PC-9 (cell line): ENCODE measurements at regions not wholly inside any gene's neighbourhood (a gene's known extent, or its start where the extent isn't known, plus 50 kb on each side); places are given as distances from the start of the nearest gene placed in this dataset.

Experiments used
- BruUV-seq: library from RNA; stranded (reverse); fragments of 400-500 nt; replicated peaks from 2 replicates; lab custom pipeline; 2021; lab: Mats Ljungman, UMichigan
- CTCF ChIA-PET: fragments of 300-600 bp; sonication (Branson Sonifier 250); formaldehyde crosslinking; loops from one replicate; lab custom pipeline; 2022; ENCODE audit warnings: antibody characterized with exemption; lab: Charles Lee
- POLR2A ChIA-PET: fragments of 300-600 bp; sonication (Branson Sonifier 250); formaldehyde crosslinking; loops from one replicate; lab custom pipeline; 2022; ENCODE audit warnings: antibody characterized with exemption; ENCODE audit not compliant: unreplicated experiment; lab: Charles Lee
- DNase-seq, 2 experiments: peaks; one replicate each; pipeline versions ENCODE4 v3.0.0 to v3.0.0-alpha.2; 2015 to 2022; ENCODE audit warnings: mixed read lengths in 1 of 2
- H2AFZ ChIP-seq: fragments of 200-600 bp; sonication (generic); 2 replicates; pipeline ENCODE4 v1.8.1; 2017; ENCODE audit warnings: antibody characterized with exemption
- H3F3A ChIP-seq: fragments of 200-600 bp; sonication (generic); 2 replicates; pipeline ENCODE4 v1.8.1; 2017; ENCODE audit warnings: antibody characterized with exemption, mild to moderate bottlenecking, low read depth; ENCODE audit not compliant: insufficient read depth
- H3K27ac ChIP-seq: fragments of 200-600 bp; sonication (generic); 2 replicates; pipeline ENCODE4 v1.6.1; 2016; ENCODE audit warnings: mixed run types
- H3K27me3 ChIP-seq: fragments of 200-600 bp; sonication (generic); 2 replicates; pipeline ENCODE4 v1.6.1; 2016; ENCODE audit warnings: low read depth, mixed run types; ENCODE audit not compliant: insufficient read depth
- H3K36me3 ChIP-seq: fragments of 200-600 bp; sonication (generic); 2 replicates; pipeline ENCODE4 v1.6.1; 2016; ENCODE audit warnings: low read depth, mixed run types
- H3K4me1 ChIP-seq: fragments of 200-600 bp; sonication (generic); replicated peaks from 2 replicates; pipeline ENCODE4 v1.6.1; 2016; ENCODE audit warnings: mixed run types; ENCODE audit not compliant: insufficient read depth
- H3K4me2 ChIP-seq: fragments of 200-600 bp; sonication (generic); 2 replicates; pipeline ENCODE4 v1.6.1; 2017; ENCODE audit warnings: mixed run types
- H3K4me3 ChIP-seq: fragments of 200-600 bp; sonication (generic); 2 replicates; pipeline ENCODE4 v1.6.1; 2016; ENCODE audit warnings: mixed run types
- H3K79me2 ChIP-seq: fragments of 200-600 bp; sonication (generic); 2 replicates; pipeline ENCODE4 v1.6.1; 2017; ENCODE audit warnings: low read depth, mixed run types
- H3K9me2 ChIP-seq: fragments of 200-600 bp; sonication (generic); 2 replicates; pipeline ENCODE4 v1.8.1; 2017; ENCODE audit warnings: mild to moderate bottlenecking; ENCODE audit not compliant: insufficient read depth
- H3K9me3 ChIP-seq: fragments of 200-600 bp; sonication (generic); 2 replicates; pipeline ENCODE4 v1.8.1; 2016; ENCODE audit warnings: low read depth; ENCODE audit not compliant: insufficient read depth
- H4K20me1 ChIP-seq: fragments of 200-600 bp; sonication (generic); 2 replicates; pipeline ENCODE4 v1.8.1; 2017; ENCODE audit not compliant: insufficient read depth
- CTCF ChIP-seq: fragments of 200-600 bp; sonication (generic); conservative IDR thresholded peaks from 2 replicates; pipeline ENCODE4 v1.6.1; 2017; ENCODE audit warnings: mixed run types, antibody characterized with exemption, mild to moderate bottlenecking, moderate library complexity
- EZH2 ChIP-seq: fragments of 200-600 bp; sonication (generic); IDR thresholded peaks from 2 replicates; pipeline ENCODE4 v1.8.0; 2017; ENCODE audit warnings: antibody characterized with exemption, low read depth
- intact Hi-C: fragments of 100-400 bp; cut with micrococcal nuclease; formaldehyde crosslinking; loops from one replicate; pipeline ENCODE4 v1.10.0; 2022; ENCODE audit not compliant: unreplicated experiment

- no peak for DNase-seq
- ChIA-PET CTCF (no interaction called here), POLR2A (no interaction called here)
- no peaks in the 10 kb centered on the region for H3K9me2 ChIP-seq
- no peaks in the 10 kb centered on the region for H4K20me1 ChIP-seq
- intact Hi-C loops: no loop called here
- TF ChIP-seq CTCF (no peak), EZH2 (no peak)
- H3K79me2 ChIP-seq: no peaks in the 10 kb centered on the region
- no peak overlapping the region for H3K4me3 ChIP-seq
- no peak overlapping the region for H3K4me2 ChIP-seq
- no peaks in the 10 kb centered on the region for H3F3A ChIP-seq
- no peaks in the 10 kb centered on the region; the same call in 1 of the 2 replicates for H3K9me3 ChIP-seq
- no peaks in the 10 kb centered on the region for H3K27me3 ChIP-seq
- H3K27ac ChIP-seq: no peak overlapping the region
- no TSS peak for BruUV-seq
- no peaks in the 10 kb centered on the region for H3K4me1 ChIP-seq
- H2AFZ ChIP-seq: no peak overlapping the region
- H3K36me3 ChIP-seq: no peaks in the 10 kb centered on the region
Measured at GRCh38 chr12:87812030-87812429, 217.2 kb downstream of the C12orf50 start.

DNA sequence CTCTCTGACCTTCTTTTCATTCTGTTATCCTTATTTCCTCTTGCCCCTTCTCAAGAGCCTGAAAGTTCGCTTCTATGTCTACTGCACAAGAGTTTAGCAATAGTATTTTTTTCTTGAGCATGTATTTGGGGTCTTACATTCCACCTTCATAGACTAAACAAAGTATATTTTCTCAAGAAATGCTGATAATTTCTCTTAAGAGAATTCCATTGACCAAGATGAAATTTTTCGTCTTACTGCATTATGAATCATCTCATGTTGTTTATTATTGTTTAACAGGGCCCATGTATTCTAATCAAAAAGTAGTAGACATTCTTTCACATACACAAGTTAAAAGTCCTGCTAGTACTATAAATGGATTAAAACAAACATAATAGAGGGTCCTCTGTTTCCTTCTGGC is 219.3 kb downstream of the C12orf50 start:
- Histone ChIP-seq H2AFZ (no peak overlapping the region), H3K27ac (no peak overlapping the region), H3K79me2 (no peaks in the 10 kb centered on the region), H3K4me1 (no peaks in the 10 kb centered on the region), H3K9me3 (no peaks in the 10 kb centered on the region; the same call in 1 of the 2 replicates), H3K9me2 (no peaks in the 10 kb centered on the region), H3K36me3 (no peaks in the 10 kb centered on the region), H3K4me3 (no peak overlapping the region), H3F3A (no peaks in the 10 kb centered on the region), H3K4me2 (no peak overlapping the region), H4K20me1 (no peaks in the 10 kb centered on the region), H3K27me3 (no peaks in the 10 kb centered on the region)
- no peak for DNase-seq
- CTCF ChIA-PET: no interaction called here
- TF ChIP-seq CTCF (no peak), EZH2 (no peak)
- POLR2A ChIA-PET: no interaction called here
- BruUV-seq: no TSS peak
- intact Hi-C loops: no loop called here

- Histone ChIP-seq H2AFZ (no peak overlapping the region), H3K36me3 (no peaks in the 10 kb centered on the region), H3K9me2 (no peaks in the 10 kb centered on the region; the same call in 1 of the 2 replicates), H3K4me2 (no peak overlapping the region), H3K79me2 (no peaks in the 10 kb centered on the region), H3K4me1 (no peaks in the 10 kb centered on the region), H4K20me1 (no peaks in the 10 kb centered on the region), H3K4me3 (no peak overlapping the region), H3F3A (no peaks in the 10 kb centered on the region), H3K27me3 (no peaks in the 10 kb centered on the region), H3K9me3 (no peaks in the 10 kb centered on the region), H3K27ac (no peak overlapping the region)
- no TSS peak for BruUV-seq
- DNase-seq: no peak
- intact Hi-C loops: no loop called here
- POLR2A ChIA-PET: no interaction called here
- CTCF ChIA-PET: no interaction called here
- no peak for TF ChIP-seq CTCF
- TF ChIP-seq EZH2: no peak
Measured at GRCh38 chr12:87807086-87807485, 222.1 kb downstream of the C12orf50 start.
